ENCODE measurements at regions not wholly inside any gene's neighbourhood (a gene's known extent, or its start where the extent isn't known, plus 50 kb on each side); places are given as distances from the start of the nearest gene placed in this dataset.

GRCh38 chr18:34592481-34592880 lies 117.6 kb upstream of the DTNA start:
- H4K20me1 ChIP-seq (ENCODE audit: insufficient read depth, low read length), result no peaks in the 10 kb centered on the region
- DNase-seq, result no peak
- no peak overlapping the region for H3K9ac ChIP-seq (ENCODE audit: low read length)
- no peaks in the 10 kb centered on the region for H3K9me2 ChIP-seq (replicated peaks; ENCODE audit: insufficient read depth, low read length)
- no peaks in the 10 kb centered on the region for H3K9me3 ChIP-seq (replicated peaks; ENCODE audit: insufficient read depth, low read length)
- H3K79me2 ChIP-seq (ENCODE audit: low read length), result no peaks in the 10 kb centered on the region
- H3K36me3 ChIP-seq (replicated peaks; ENCODE audit: insufficient read depth, low read length), result no peaks in the 10 kb centered on the region
- no peaks in the 10 kb centered on the region for H3F3A ChIP-seq (ENCODE audit: insufficient read depth, low read length)
- H3K4me3 ChIP-seq (ENCODE audit: low read length), result no peak overlapping the region
- no peaks in the 10 kb centered on the region for H3K4me1 ChIP-seq (ENCODE audit: low read length)
- TF ChIP-seq EZH2 (optimal IDR thresholded peaks at IDR 0.05; ENCODE audit: low read depth, low read length), result no peak
- TF ChIP-seq EZH2phosphoT487 (IDR thresholded peaks at IDR 0.05; ENCODE audit: low read length), result no peak
- TF ChIP-seq, protein P1, sequence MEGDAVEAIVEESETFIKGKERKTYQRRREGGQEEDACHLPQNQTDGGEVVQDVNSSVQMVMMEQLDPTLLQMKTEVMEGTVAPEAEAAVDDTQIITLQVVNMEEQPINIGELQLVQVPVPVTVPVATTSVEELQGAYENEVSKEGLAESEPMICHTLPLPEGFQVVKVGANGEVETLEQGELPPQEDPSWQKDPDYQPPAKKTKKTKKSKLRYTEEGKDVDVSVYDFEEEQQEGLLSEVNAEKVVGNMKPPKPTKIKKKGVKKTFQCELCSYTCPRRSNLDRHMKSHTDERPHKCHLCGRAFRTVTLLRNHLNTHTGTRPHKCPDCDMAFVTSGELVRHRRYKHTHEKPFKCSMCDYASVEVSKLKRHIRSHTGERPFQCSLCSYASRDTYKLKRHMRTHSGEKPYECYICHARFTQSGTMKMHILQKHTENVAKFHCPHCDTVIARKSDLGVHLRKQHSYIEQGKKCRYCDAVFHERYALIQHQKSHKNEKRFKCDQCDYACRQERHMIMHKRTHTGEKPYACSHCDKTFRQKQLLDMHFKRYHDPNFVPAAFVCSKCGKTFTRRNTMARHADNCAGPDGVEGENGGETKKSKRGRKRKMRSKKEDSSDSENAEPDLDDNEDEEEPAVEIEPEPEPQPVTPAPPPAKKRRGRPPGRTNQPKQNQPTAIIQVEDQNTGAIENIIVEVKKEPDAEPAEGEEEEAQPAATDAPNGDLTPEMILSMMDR (IDR thresholded peaks at IDR 0.05; ENCODE audit: low read length), result no peak
- no peak overlapping the region for H3K27ac ChIP-seq (ENCODE audit: low read length)
- no peak overlapping the region for H3K4me2 ChIP-seq (ENCODE audit: low read depth, low read length)
- no peaks in the 10 kb centered on the region for H3K27me3 ChIP-seq (replicated peaks; ENCODE audit: insufficient read depth, low read length)
- no peak overlapping the region for H2AFZ ChIP-seq (ENCODE audit: low read length)

- no peaks in the 10 kb centered on the region for H3K36me3 ChIP-seq (replicated peaks; ENCODE audit: insufficient read depth, low read length)
- no peaks in the 10 kb centered on the region for H3K9me2 ChIP-seq (replicated peaks; ENCODE audit: insufficient read depth, low read length)
- no peak overlapping the region for H3K4me3 ChIP-seq (ENCODE audit: low read length)
- H3K4me1 ChIP-seq (ENCODE audit: low read length), result no peaks in the 10 kb centered on the region
- H2AFZ ChIP-seq (ENCODE audit: low read length), result no peak overlapping the region
- no peaks in the 10 kb centered on the region for H3K79me2 ChIP-seq (ENCODE audit: low read length)
- no peak for TF ChIP-seq EZH2 (optimal IDR thresholded peaks at IDR 0.05; ENCODE audit: low read depth, low read length)
- TF ChIP-seq EZH2phosphoT487 (IDR thresholded peaks at IDR 0.05; ENCODE audit: low read length), result no peak
- TF ChIP-seq, protein P1 (IDR thresholded peaks at IDR 0.05; ENCODE audit: low read length), result no peak
- no peak overlapping the region for H3K9ac ChIP-seq (ENCODE audit: low read length)
- H4K20me1 ChIP-seq (ENCODE audit: insufficient read depth, low read length), result no peaks in the 10 kb centered on the region
- H3K27ac ChIP-seq (ENCODE audit: low read length), result no peak overlapping the region
- no peak for DNase-seq
- H3K4me2 ChIP-seq (ENCODE audit: low read depth, low read length), result no peak overlapping the region
- no peaks in the 10 kb centered on the region for H3F3A ChIP-seq (ENCODE audit: insufficient read depth, low read length)
- no peaks in the 10 kb centered on the region for H3K9me3 ChIP-seq (replicated peaks; ENCODE audit: insufficient read depth, low read length)
- H3K27me3 ChIP-seq (replicated peaks; ENCODE audit: insufficient read depth, low read length), result no peaks in the 10 kb centered on the region
Measured at GRCh38 chr18:34592961-34593382, 117.1 kb upstream of the DTNA start.

GRCh38 chr18:34594266-34594665 lies 115.8 kb upstream of the DTNA start:
- Histone ChIP-seq H3K9me3 (replicated peaks; ENCODE audit: insufficient read depth, low read length) (no peaks in the 10 kb centered on the region), H3K9ac (ENCODE audit: low read length) (no peak overlapping the region), H3K4me3 (ENCODE audit: low read length) (no peak overlapping the region), H2AFZ (ENCODE audit: low read length) (no peak overlapping the region), H3K79me2 (ENCODE audit: low read length) (no peaks in the 10 kb centered on the region), H3K36me3 (replicated peaks; ENCODE audit: insufficient read depth, low read length) (no peaks in the 10 kb centered on the region), H3K27ac (ENCODE audit: low read length) (no peak overlapping the region), H3K4me1 (ENCODE audit: low read length) (no peaks in the 10 kb centered on the region), H3K27me3 (replicated peaks; ENCODE audit: insufficient read depth, low read length) (no peaks in the 10 kb centered on the region), H3F3A (ENCODE audit: insufficient read depth, low read length) (no peaks in the 10 kb centered on the region), H3K4me2 (ENCODE audit: low read depth, low read length) (no peak overlapping the region), H4K20me1 (ENCODE audit: insufficient read depth, low read length) (no peaks in the 10 kb centered on the region), H3K9me2 (replicated peaks; ENCODE audit: insufficient read depth, low read length) (no peaks in the 10 kb centered on the region)
- no peak for TF ChIP-seq EZH2 (optimal IDR thresholded peaks at IDR 0.05; ENCODE audit: low read depth, low read length)
- no peak for TF ChIP-seq EZH2phosphoT487 (IDR thresholded peaks at IDR 0.05; ENCODE audit: low read length)
- TF ChIP-seq, protein P1 (IDR thresholded peaks at IDR 0.05; ENCODE audit: low read length), result no peak
- DNase-seq, result no peak

Data from MM.1S (cell line).